Neuronal stem cell (in vitro differentiated cells): ENCODE measurements at regions not wholly inside any gene's neighbourhood (a gene's known extent, or its start where the extent isn't known, plus 50 kb on each side); places are given as distances from the start of the nearest gene placed in this dataset.

Experiments used
- DNase-seq: peaks from one replicate; pipeline ENCODE4 v3.0.0-alpha.2; 2013; ENCODE audit warnings: low spot score
- H2AFZ ChIP-seq: one replicate; pipeline ENCODE4 v1.6.1; 2013; ENCODE audit warnings: mild to moderate bottlenecking, low read length, inconsistent platforms
- H2AK5ac ChIP-seq: 2 replicates; pipeline ENCODE4 v1.6.1; 2013; ENCODE audit warnings: low read depth, mild to moderate bottlenecking, inconsistent platforms, low read length, moderate library complexity, mixed read lengths
- H2BK120ac ChIP-seq: 2 replicates; pipeline ENCODE4 v1.6.1; 2013; ENCODE audit warnings: low read depth, mild to moderate bottlenecking, inconsistent platforms, low read length, moderate library complexity, mixed read lengths
- H2BK12ac ChIP-seq: one replicate; pipeline ENCODE4 v1.6.1; 2013; ENCODE audit warnings: low read length, inconsistent platforms
- H2BK15ac ChIP-seq: 2 replicates; pipeline ENCODE4 v1.6.1; 2013; ENCODE audit warnings: mild to moderate bottlenecking, low read length, inconsistent platforms, mixed read lengths
- H2BK5ac ChIP-seq: one replicate; pipeline ENCODE4 v1.6.1; 2013; ENCODE audit warnings: inconsistent platforms, mild to moderate bottlenecking, low read length, moderate library complexity
- H3K14ac ChIP-seq: one replicate; pipeline ENCODE4 v1.6.1; 2013; ENCODE audit warnings: low read length, inconsistent platforms
- H3K18ac ChIP-seq: 2 replicates; pipeline ENCODE4 v1.6.1; 2013; ENCODE audit warnings: low read length, inconsistent platforms
- H3K23ac ChIP-seq: 2 replicates; pipeline ENCODE4 v1.6.1; 2013; ENCODE audit warnings: low read depth, mild to moderate bottlenecking, mixed read lengths, low read length, inconsistent platforms; ENCODE audit not compliant: poor library complexity
- H3K27ac ChIP-seq: replicated peaks from 3 replicates; pipeline ENCODE4 v1.5.1; 2013; ENCODE audit warnings: low read length, inconsistent platforms
- H3K27me3 ChIP-seq, 3 experiments: 2 replicates each; pipeline ENCODE4 v1.6.1; 2013; ENCODE audit warnings: low read length in 3 of 3, mild to moderate bottlenecking in 2 of 3, inconsistent platforms in 1 of 3, low read depth in 1 of 3, mixed read lengths in 1 of 3, moderate library complexity in 1 of 3; ENCODE audit not compliant: control insufficient read depth in 3 of 3, insufficient read depth in 3 of 3
- H3K36me3 ChIP-seq, 2 donors: replicated peaks in 1 of 2; 2 replicates each; pipeline ENCODE4 v1.6.1; 2013; ENCODE audit warnings: low read length in 2 of 2; ENCODE audit not compliant: control insufficient read depth in 2 of 2, insufficient read depth in 2 of 2
- H3K4ac ChIP-seq: 2 replicates; pipeline ENCODE4 v1.6.1; 2013; ENCODE audit warnings: inconsistent platforms, mild to moderate bottlenecking, low read length, moderate library complexity
- H3K4me1 ChIP-seq, 2 donors: 1 replicate in 1 of 2; 2 replicates in 1 of 2; pipeline ENCODE4 v1.6.1; 2013; ENCODE audit warnings: low read length in 2 of 2, low read depth in 1 of 2; ENCODE audit not compliant: control insufficient read depth in 2 of 2, insufficient read depth in 1 of 2
- H3K4me2 ChIP-seq: one replicate; pipeline ENCODE4 v1.6.1; 2013; ENCODE audit warnings: mild to moderate bottlenecking, low read length, inconsistent platforms; ENCODE audit not compliant: insufficient read depth, poor library complexity, severe bottlenecking
- H3K4me3 ChIP-seq, 2 donors: 2 replicates each; pipeline ENCODE4 v1.5.1; 2013; ENCODE audit warnings: low read length in 2 of 2, mild to moderate bottlenecking in 2 of 2, inconsistent platforms in 1 of 2, moderate library complexity in 1 of 2
- H3K79me1 ChIP-seq: one replicate; pipeline ENCODE4 v1.6.1; 2013; ENCODE audit warnings: low read depth, mild to moderate bottlenecking, inconsistent platforms, low read length, moderate library complexity
- H3K9ac ChIP-seq: one replicate; pipeline ENCODE4 v1.6.1; 2013; ENCODE audit warnings: mild to moderate bottlenecking, low read depth, low read length, inconsistent platforms; ENCODE audit not compliant: poor library complexity
- H3K9me3 ChIP-seq, 2 donors: replicated peaks in 1 of 2; 2 replicates each; pipeline versions ENCODE3 to v1.6.1; 2013; ENCODE audit warnings: low read length in 2 of 2, mild to moderate bottlenecking in 2 of 2, inconsistent platforms in 1 of 2, low read depth in 1 of 2, mixed read lengths in 1 of 2, moderate library complexity in 1 of 2; ENCODE audit not compliant: control insufficient read depth in 2 of 2, insufficient read depth in 1 of 2
- H4K8ac ChIP-seq: one replicate; pipeline ENCODE4 v1.6.1; 2013; ENCODE audit warnings: low read depth, mild to moderate bottlenecking, inconsistent platforms, low read length, moderate library complexity
- H4K91ac ChIP-seq: one replicate; pipeline ENCODE4 v1.6.1; 2013; ENCODE audit warnings: low read length, low read depth, mild to moderate bottlenecking, inconsistent platforms; ENCODE audit not compliant: poor library complexity
- WGBS, 2 donors: extraction: QIAGEN DNeasy Blood & Tissue Kit; methylation state at CpG; one replicate each; pipeline ENCODE4 v1.1.7; 2013; ENCODE audit warnings: missing lambda C conversion rate in 2 of 2, mixed read lengths in 1 of 2; ENCODE audit not compliant: insufficient read length in 2 of 2, insufficient replicate concordance in 1 of 2; ENCODE audit errors: extremely low coverage in 2 of 2; 5-methylcytosine and 5-hydroxymethylcytosine counted together

- Histone ChIP-seq H3K23ac (no peak overlapping the region), H3K9ac (no peak overlapping the region), H2BK120ac (no peak overlapping the region), H3K27ac (no peak overlapping the region), H2BK5ac (no peak overlapping the region), H2BK15ac (no peak overlapping the region), H3K27me3 (no peaks in the 10 kb centered on the region), H3K18ac (no peak overlapping the region), H3K9me3 (peaks cover 0 to 7% of the 10 kb centered on the region in 2 donors), H3K36me3 (no peaks in the 10 kb centered on the region), H3K4me1 (peaks cover 0 to 3% of the 10 kb centered on the region in 2 donors), H3K14ac (no peak overlapping the region), H4K91ac (no peak overlapping the region), H2BK12ac (no peak overlapping the region), H3K79me1 (no peaks in the 10 kb centered on the region), H3K4ac (no peak overlapping the region), H4K8ac (no peak overlapping the region), H3K4me3 (no peak overlapping the region), H2AK5ac (no peak overlapping the region), H2AFZ (peak overlapping the region; percentile 54), H3K4me2 (no peak overlapping the region)
- WGBS, 2 donors = no CpG with 5 or more reads among the region's 2 CpGs
- DNase-seq = no peak
Measured at GRCh38 chr5:110048491-110048890, 358.8 kb downstream of the MAN2A1 start.

- no peaks in the 10 kb centered on the region for H3K27me3 ChIP-seq
- WGBS, 2 donors = no CpG with 5 or more reads among the region's 2 CpGs
- H4K8ac ChIP-seq = no peak overlapping the region
- H2BK15ac ChIP-seq = no peak overlapping the region
- H2BK12ac ChIP-seq = no peak overlapping the region
- no peak overlapping the region for H3K27ac ChIP-seq
- H2AFZ ChIP-seq = no peak overlapping the region
- no peak overlapping the region for H3K4ac ChIP-seq
- H3K14ac ChIP-seq = no peak overlapping the region
- H3K36me3 ChIP-seq = no peaks in the 10 kb centered on the region
- DNase-seq = no peak
- peaks cover 0 to under 1% of the 10 kb centered on the region in 2 donors for H3K9me3 ChIP-seq
- no peak overlapping the region for H2AK5ac ChIP-seq
- H4K91ac ChIP-seq = no peak overlapping the region
- no peak overlapping the region for H3K9ac ChIP-seq
- H3K4me3 ChIP-seq = no peak overlapping the region
- no peak overlapping the region for H3K23ac ChIP-seq
- H3K79me1 ChIP-seq = no peaks in the 10 kb centered on the region
- no peak overlapping the region for H3K4me2 ChIP-seq
- peaks cover 0 to 3% of the 10 kb centered on the region in 2 donors for H3K4me1 ChIP-seq
- H2BK5ac ChIP-seq = no peak overlapping the region
- no peak overlapping the region for H2BK120ac ChIP-seq
- no peak overlapping the region for H3K18ac ChIP-seq
Measured at GRCh38 chr5:110049816-110050215, 360.1 kb downstream of the MAN2A1 start.

GRCh38 chr5:110050640-110051345 is 361.1 kb downstream of the MAN2A1 start:
- Histone ChIP-seq H2BK5ac (no peak overlapping the region), H2BK15ac (no peak overlapping the region), H3K79me1 (no peaks in the 10 kb centered on the region), H2AFZ (no peak overlapping the region), H3K9ac (no peak overlapping the region), H3K27ac (no peak overlapping the region), H3K9me3 (no peaks in the 10 kb centered on the region), H2AK5ac (no peak overlapping the region), H2BK12ac (no peak overlapping the region), H3K4me1 (peaks cover 3 to 4% of the 10 kb centered on the region in 2 donors), H3K4ac (no peak overlapping the region), H4K8ac (no peak overlapping the region), H3K4me3 (no peak overlapping the region), H3K4me2 (no peak overlapping the region), H3K23ac (no peak overlapping the region), H4K91ac (no peak overlapping the region), H3K36me3 (no peaks in the 10 kb centered on the region), H3K27me3 (no peaks in the 10 kb centered on the region), H2BK120ac (no peak overlapping the region), H3K14ac (no peak overlapping the region), H3K18ac (no peak overlapping the region)
- WGBS, 2 donors = no CpG with 5 or more reads among the region's 5 CpGs
- DNase-seq = no peak

GRCh38 chr5:110053205-110053604 is 363.5 kb downstream of the MAN2A1 start:
- no peak overlapping the region for H3K18ac ChIP-seq

More at GRCh38 chr5:110053205-110053604, 363.5 kb downstream of the MAN2A1 start:
- Histone ChIP-seq H3K27ac (no peak overlapping the region), H3K9ac (no peak overlapping the region), H4K91ac (no peak overlapping the region), H3K4me2 (no peak overlapping the region), H2BK120ac (no peak overlapping the region), H2BK15ac (no peak overlapping the region), H3K36me3 (no peaks in the 10 kb centered on the region), H3K4me1 (peaks cover 4 to 5% of the 10 kb centered on the region in 2 donors), H2BK12ac (no peak overlapping the region), H2AFZ (no peak overlapping the region), H3K14ac (no peak overlapping the region), H4K8ac (no peak overlapping the region), H3K9me3 (no peaks in the 10 kb centered on the region), H3K23ac (no peak overlapping the region), H2BK5ac (no peak overlapping the region), H3K27me3 (no peaks in the 10 kb centered on the region), H2AK5ac (no peak overlapping the region), H3K79me1 (no peaks in the 10 kb centered on the region), H3K4ac (no peak overlapping the region), H3K4me3 (no peak overlapping the region)
- WGBS, 2 donors = no CpG with 5 or more reads among the region's 1 CpG
- DNase-seq = no peak
